ENCODE measurements at regions not wholly inside any gene's neighbourhood (a gene's known extent, or its start where the extent isn't known, plus 50 kb on each side); places are given as distances from the start of the nearest gene placed in this dataset.

DNA sequence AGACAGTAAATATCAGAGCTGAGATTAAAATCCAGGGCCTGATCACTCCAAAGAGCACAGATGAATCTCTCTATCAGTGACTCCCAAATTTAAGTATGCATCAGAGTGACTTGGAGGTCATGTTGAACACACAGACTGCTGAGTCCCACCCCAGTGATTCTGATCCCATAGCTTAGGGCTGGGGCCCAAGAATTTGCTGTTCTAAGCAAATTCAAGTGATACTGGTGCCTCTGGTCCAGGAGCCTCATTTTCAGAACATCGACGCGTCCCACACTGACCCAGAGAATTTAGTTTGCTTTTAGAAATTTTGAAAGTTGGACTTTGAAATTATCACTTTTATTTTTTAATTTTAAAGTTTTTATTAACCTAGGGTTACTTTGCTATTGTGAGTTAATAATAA, 72.7 kb upstream of the NETO1 start:
- DNase-seq: no peak

DNA sequence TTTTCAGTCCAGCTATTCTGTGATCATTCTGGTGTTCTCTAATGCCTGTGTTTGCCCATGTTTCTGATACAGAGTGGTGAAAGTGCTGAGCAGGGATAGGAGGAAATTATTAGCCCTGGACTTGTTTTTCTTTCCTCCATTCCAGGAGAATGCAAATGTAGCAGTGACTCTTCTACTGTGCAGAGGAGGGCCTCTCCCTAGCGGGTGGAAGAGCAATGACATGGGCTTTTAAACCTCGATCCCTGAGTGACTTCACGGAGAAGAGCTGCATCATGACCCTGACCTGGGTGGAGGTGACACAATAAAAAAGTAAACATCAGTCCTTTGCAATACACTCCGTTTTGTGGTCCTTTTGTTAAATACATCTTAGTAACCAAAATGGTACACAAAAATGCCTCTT, 68.0 kb upstream of the NETO1 start:
- no peak for DNase-seq

DNA sequence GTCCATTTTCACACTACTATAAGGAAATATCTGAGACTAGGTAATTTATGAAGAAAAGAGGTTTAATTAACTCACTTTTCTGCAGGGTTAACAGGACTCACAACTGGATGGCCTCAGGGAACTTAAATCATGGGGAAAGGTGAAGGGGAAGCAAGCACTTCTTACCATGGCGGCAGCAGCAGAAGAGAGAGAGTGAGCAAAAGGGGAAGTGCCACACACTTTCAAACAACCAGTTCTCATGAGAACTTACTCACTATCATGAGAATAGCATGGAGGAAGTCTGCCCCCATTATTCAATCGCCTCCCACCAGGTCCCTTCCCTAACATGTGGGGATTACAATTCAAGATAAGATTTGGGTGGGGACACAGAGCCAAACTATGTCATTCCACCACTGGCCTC, 55.1 kb upstream of the NETO1 start:
- no peak for DNase-seq

All from hematopoietic multipotent progenitor cell treated with erythropoietin and hydrocortisone succinate and interleukin-3 and kit ligand, for 4 days (in vitro differentiated cells).